OCI-LY3 (cell line): ENCODE measurements at regions not wholly inside any gene's neighbourhood (a gene's known extent, or its start where the extent isn't known, plus 50 kb on each side); places are given as distances from the start of the nearest gene placed in this dataset.

Experiments used
- H2AFZ ChIP-seq: fragments of 200-600, 300-600 bp; shearing (Covaris generic); 2 replicates; pipeline ENCODE4 v1.6.0; 2014; ENCODE audit warnings: antibody characterized with exemption, low read depth, low read length
- H3K27ac ChIP-seq: fragments of 200-600, 300-600 bp; sonication (generic); 2 replicates; pipeline ENCODE4 v1.5.1; 2014; ENCODE audit warnings: mild to moderate bottlenecking, low read length, moderate library complexity, mixed read lengths
- H3K27me3 ChIP-seq: fragments of 200-600, 300-600 bp; sonication (generic); 2 replicates; pipeline ENCODE4 v1.6.1; 2014; ENCODE audit warnings: low read depth, low read length, mixed read lengths
- H3K36me3 ChIP-seq: fragments of 200-600, 300-600 bp; sonication (generic); replicated peaks from 2 replicates; pipeline ENCODE3; 2014; ENCODE audit warnings: low read depth, low read length, mixed read lengths
- H3K4me1 ChIP-seq: fragments of 300-600, 200-600 bp; sonication (generic); 2 replicates; pipeline ENCODE4 v1.6.1; 2014; ENCODE audit warnings: low read length, mixed read lengths
- H3K4me2 ChIP-seq: fragments of 200-600, 300-600 bp; sonication (generic); 2 replicates; pipeline ENCODE4 v1.6.1; 2014; ENCODE audit warnings: low read length, mixed read lengths
- H3K4me3 ChIP-seq: fragments of 300-600, 200-600 bp; sonication (generic); 2 replicates; pipeline ENCODE4 v1.5.1; 2014; ENCODE audit warnings: antibody characterized with exemption, mild to moderate bottlenecking, low read length, moderate library complexity
- H3K79me2 ChIP-seq: fragments of 300-600, 200-600 bp; shearing (Covaris generic); 2 replicates; pipeline ENCODE4 v1.6.1; 2014; ENCODE audit warnings: mild to moderate bottlenecking, low read length, mixed read lengths
- H3K9ac ChIP-seq: fragments of 300-600, 200-600 bp; shearing (Covaris generic); 2 replicates; pipeline ENCODE4 v1.6.0; 2014; ENCODE audit warnings: mild to moderate bottlenecking, low read length, moderate library complexity
- H3K9me3 ChIP-seq: fragments of 200-600, 300-600 bp; shearing (Covaris generic); 2 replicates; pipeline ENCODE4 v1.6.1; 2014; ENCODE audit warnings: low read length, mixed read lengths; ENCODE audit not compliant: insufficient read depth
- H4K20me1 ChIP-seq: fragments of 200-600, 300-600 bp; sonication (generic); 2 replicates; pipeline ENCODE4 v1.6.1; 2016; ENCODE audit warnings: low read length, mixed read lengths; ENCODE audit not compliant: insufficient read depth
- CTCF ChIP-seq: fragments of 200-600, 300-600 bp; sonication (generic); IDR thresholded peaks from 2 replicates; pipeline ENCODE4 v1.5.1; 2014; ENCODE audit warnings: antibody characterized with exemption, low read length, low read depth
- EZH2phosphoT487 ChIP-seq: fragments of 200-600 bp; shearing (Covaris generic); IDR thresholded peaks from 2 replicates; pipeline ENCODE4 v1.6.1; 2018; ENCODE audit warnings: antibody characterized with exemption, mixed run types, low read depth

DNA sequence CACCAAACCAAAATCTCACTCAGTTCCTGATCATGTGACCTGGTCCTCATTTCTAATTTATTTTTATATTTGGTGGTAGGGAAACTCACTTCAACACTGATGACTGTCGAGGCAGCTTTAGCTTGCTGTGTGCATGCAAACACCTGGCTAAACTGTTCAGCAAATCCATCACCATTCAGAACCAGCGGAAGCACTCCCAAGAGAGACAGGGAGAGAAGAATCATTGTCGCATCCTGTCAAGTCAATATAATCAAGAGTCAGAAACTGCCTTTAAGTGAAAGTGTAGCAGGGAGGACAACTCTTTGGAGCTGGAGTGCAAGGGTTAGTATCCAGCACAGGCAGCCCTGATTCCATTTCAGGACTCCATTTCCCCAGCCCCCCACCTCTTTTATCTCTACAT lies 300.7 kb downstream of the XPNPEP1 start:
- Histone ChIP-seq H3K79me2 (no peaks in the 10 kb centered on the region), H3K4me1 (no peaks in the 10 kb centered on the region), H3K9me3 (no peaks in the 10 kb centered on the region), H3K27ac (no peak overlapping the region), H3K4me2 (no peak overlapping the region), H3K9ac (no peak overlapping the region), H3K27me3 (no peaks in the 10 kb centered on the region), H3K4me3 (no peak overlapping the region), H3K36me3 (no peaks in the 10 kb centered on the region), H4K20me1 (no peaks in the 10 kb centered on the region), H2AFZ (no peak overlapping the region)
- no peak for TF ChIP-seq CTCF
- TF ChIP-seq EZH2phosphoT487 = no peak

GRCh38 chr10:109620396-109620795 lies 302.9 kb downstream of the XPNPEP1 start:
- no peak for TF ChIP-seq CTCF
- no peak for TF ChIP-seq EZH2phosphoT487
- H3K27ac ChIP-seq = no peak overlapping the region
- no peaks in the 10 kb centered on the region for H3K27me3 ChIP-seq
- H3K9ac ChIP-seq = no peak overlapping the region
- no peaks in the 10 kb centered on the region for H3K9me3 ChIP-seq
- H2AFZ ChIP-seq = no peak overlapping the region
- no peaks in the 10 kb centered on the region for H4K20me1 ChIP-seq
- no peaks in the 10 kb centered on the region for H3K36me3 ChIP-seq
- H3K4me2 ChIP-seq = no peak overlapping the region
- no peak overlapping the region for H3K4me3 ChIP-seq
- no peaks in the 10 kb centered on the region for H3K4me1 ChIP-seq
- no peaks in the 10 kb centered on the region for H3K79me2 ChIP-seq

GRCh38 chr10:109619914-109620313 lies 303.4 kb downstream of the XPNPEP1 start:
- Histone ChIP-seq H3K9ac (no peak overlapping the region), H3K27ac (no peak overlapping the region), H3K4me3 (no peak overlapping the region), H3K27me3 (no peaks in the 10 kb centered on the region), H4K20me1 (no peaks in the 10 kb centered on the region), H3K79me2 (no peaks in the 10 kb centered on the region), H3K4me1 (no peaks in the 10 kb centered on the region), H3K9me3 (no peaks in the 10 kb centered on the region), H3K36me3 (no peaks in the 10 kb centered on the region), H2AFZ (no peak overlapping the region), H3K4me2 (no peak overlapping the region)
- no peak for TF ChIP-seq EZH2phosphoT487
- no peak for TF ChIP-seq CTCF

GRCh38 chr10:109618748-109619147 lies 304.6 kb downstream of the XPNPEP1 start:
- Histone ChIP-seq H3K79me2 (no peaks in the 10 kb centered on the region), H3K4me3 (no peak overlapping the region), H4K20me1 (no peaks in the 10 kb centered on the region), H3K36me3 (no peaks in the 10 kb centered on the region), H3K9ac (no peak overlapping the region), H3K27ac (no peak overlapping the region), H2AFZ (no peak overlapping the region), H3K27me3 (no peaks in the 10 kb centered on the region), H3K4me1 (no peaks in the 10 kb centered on the region), H3K4me2 (no peak overlapping the region), H3K9me3 (no peaks in the 10 kb centered on the region)
- TF ChIP-seq CTCF = no peak
- TF ChIP-seq EZH2phosphoT487 = no peak
